Fibroblast of skin of back (primary cell): ENCODE measurements at regions not wholly inside any gene's neighbourhood (a gene's known extent, or its start where the extent isn't known, plus 50 kb on each side); places are given as distances from the start of the nearest gene placed in this dataset.
"Not testable (repeated sequence)": the region's sequence is repeated elsewhere in the genome, so short reads cannot be mapped to it uniquely, and the experiment has no call there.

Experiments
- DNase-seq: peaks from one replicate; pipeline ENCODE4 v3.0.0-alpha.2; 2013

- no peak for DNase-seq
Observed at GRCh38 chr2:176427549-176427948, 158.3 kb downstream of the MTX2 start.

- not testable (repeated sequence) for DNase-seq
Observed at GRCh38 chr2:176428944-176429469, 159.8 kb downstream of the MTX2 start.

GRCh38 chr2:176432434-176432833 lies 163.2 kb downstream of the MTX2 start:
- no peak for DNase-seq

- DNase-seq = no peak
Observed at GRCh38 chr2:176435729-176436128, 166.5 kb downstream of the MTX2 start.

GRCh38 chr2:176443946-176444345 lies 174.7 kb downstream of the MTX2 start:
- peak; percentile 56 for DNase-seq

GRCh38 chr2:176445956-176446355 lies 176.7 kb downstream of the MTX2 start:
- DNase-seq = peak; percentile 72

- peak; percentile 14 for DNase-seq
Observed at GRCh38 chr2:176446718-176447414, 177.6 kb downstream of the MTX2 start.

- DNase-seq = no peak
Observed at GRCh38 chr2:176447616-176448015, 178.4 kb downstream of the MTX2 start.

GRCh38 chr2:176449852-176450251 lies 180.6 kb downstream of the MTX2 start:
- DNase-seq = peak; percentile 38

- DNase-seq = no peak
Observed at GRCh38 chr2:176453784-176454183, 184.5 kb downstream of the MTX2 start.

GRCh38 chr2:176454893-176455815 lies 185.9 kb downstream of the MTX2 start:
- peak; percentile 68 for DNase-seq

GRCh38 chr2:176455816-176456291 lies 186.6 kb downstream of the MTX2 start:
- peak; percentile 46 for DNase-seq

- no peak for DNase-seq
Observed at GRCh38 chr2:176457481-176457880, 188.2 kb downstream of the MTX2 start.

GRCh38 chr2:176461098-176461808 lies 192.0 kb downstream of the MTX2 start:
- peak; percentile 83 for DNase-seq

GRCh38 chr2:176461809-176462670 lies 192.8 kb downstream of the MTX2 start:
- DNase-seq = peak; percentile 53

- no peak for DNase-seq
Observed at GRCh38 chr2:176463546-176463945, 194.3 kb downstream of the MTX2 start.

GRCh38 chr2:176464886-176465564 lies 195.8 kb downstream of the MTX2 start:
- DNase-seq = no peak

GRCh38 chr2:176466918-176467452 lies 197.7 kb downstream of the MTX2 start:
- no peak for DNase-seq

- no peak for DNase-seq
Observed at GRCh38 chr2:176467595-176467994, 198.4 kb downstream of the MTX2 start.

- DNase-seq = peak; percentile 59
Observed at GRCh38 chr2:176468457-176469113, 199.3 kb downstream of the MTX2 start.
